Loucy (cell line): ENCODE measurements at regions not wholly inside any gene's neighbourhood (a gene's known extent, or its start where the extent isn't known, plus 50 kb on each side); places are given as distances from the start of the nearest gene placed in this dataset.

ENCODE experiments used
- H2AFZ ChIP-seq: fragments of 200-600 bp; sonication (generic); 2 replicates; pipeline ENCODE4 v1.6.0; 2016; ENCODE audit warnings: antibody characterized with exemption, mild to moderate bottlenecking, low read length, moderate library complexity
- H3F3A ChIP-seq: fragments of 200-600 bp; 2 replicates; pipeline ENCODE4 v1.6.0; 2016; ENCODE audit warnings: antibody characterized with exemption, low read depth, mild to moderate bottlenecking
- H3K27me3 ChIP-seq: fragments of 200-600 bp; sonication (generic); 2 replicates; pipeline ENCODE4 v1.6.1; 2014; ENCODE audit warnings: low read length, mild to moderate bottlenecking; ENCODE audit not compliant: insufficient read depth, poor library complexity, severe bottlenecking
- H3K36me3 ChIP-seq: fragments of 200-600 bp; sonication (generic); 2 replicates; pipeline ENCODE4 v1.6.1; 2016; ENCODE audit warnings: low read length; ENCODE audit not compliant: insufficient read depth
- H3K4me1 ChIP-seq: fragments of 200-600 bp; sonication (generic); 2 replicates; pipeline ENCODE4 v1.5.1; 2014; ENCODE audit warnings: low read length, mild to moderate bottlenecking; ENCODE audit not compliant: insufficient read depth, poor library complexity, severe bottlenecking
- H3K4me2 ChIP-seq: fragments of 200-600 bp; sonication (generic); 2 replicates; pipeline ENCODE4 v1.6.0; 2014; ENCODE audit warnings: antibody characterized with exemption, low read length, low read depth, mild to moderate bottlenecking; ENCODE audit not compliant: poor library complexity, severe bottlenecking
- H3K4me3 ChIP-seq: fragments of 200-600 bp; sonication (generic); 2 replicates; pipeline ENCODE4 v1.5.1; 2014; ENCODE audit warnings: low read length, mild to moderate bottlenecking, mixed read lengths; ENCODE audit not compliant: poor library complexity, severe bottlenecking
- H3K79me2 ChIP-seq: fragments of 200-600 bp; sonication (generic); 2 replicates; pipeline ENCODE4 v1.6.1; 2014; ENCODE audit warnings: low read length; ENCODE audit not compliant: insufficient read depth
- H3K9ac ChIP-seq: fragments of 200-600 bp; sonication (generic); 2 replicates; pipeline ENCODE4 v1.6.0; 2014; ENCODE audit warnings: mild to moderate bottlenecking, low read depth, low read length, moderate library complexity; ENCODE audit not compliant: poor library complexity, severe bottlenecking
- H3K9me2 ChIP-seq: fragments of 200-600 bp; sonication (generic); replicated peaks from 2 replicates; pipeline ENCODE4 v1.6.1; 2016; ENCODE audit warnings: low read depth, low read length, mixed read lengths
- H3K9me3 ChIP-seq: fragments of 200-600 bp; sonication (generic); 2 replicates; pipeline ENCODE4 v1.6.1; 2014; ENCODE audit warnings: mild to moderate bottlenecking, antibody characterized with exemption, low read length, low read depth; ENCODE audit not compliant: insufficient read depth
- H4K20me1 ChIP-seq: fragments of 200-600 bp; sonication (generic); 2 replicates; pipeline ENCODE4 v1.6.0; 2014; ENCODE audit warnings: antibody characterized with exemption, low read length, mild to moderate bottlenecking; ENCODE audit not compliant: insufficient read depth, poor library complexity, severe bottlenecking
- CTCF ChIP-seq: fragments of 200-600 bp; sonication (generic); conservative IDR thresholded peaks from 2 replicates; pipeline ENCODE4 v1.5.1; 2014; ENCODE audit warnings: mild to moderate bottlenecking, antibody characterized with exemption, low read length
- EZH2phosphoT487 ChIP-seq: fragments of 200-600 bp; IDR thresholded peaks from 2 replicates; pipeline ENCODE4 v1.6.1; 2018; ENCODE audit warnings: antibody characterized with exemption, mild to moderate bottlenecking, moderate library complexity, borderline replicate concordance

- H3K9me2 ChIP-seq, result no peaks in the 10 kb centered on the region
- H3K79me2 ChIP-seq, result no peaks in the 10 kb centered on the region
- no peak overlapping the region for H2AFZ ChIP-seq
- no peaks in the 10 kb centered on the region for H3K9me3 ChIP-seq
- no peak overlapping the region for H3K4me3 ChIP-seq
- H3K9ac ChIP-seq, result no peak overlapping the region
- no peaks in the 10 kb centered on the region for H3K27me3 ChIP-seq
- H3K4me2 ChIP-seq, result no peak overlapping the region
- H3F3A ChIP-seq, result no peaks in the 10 kb centered on the region
- H3K36me3 ChIP-seq, result no peaks in the 10 kb centered on the region
- TF ChIP-seq EZH2phosphoT487, result no peak
- no peak for TF ChIP-seq CTCF
- no peaks in the 10 kb centered on the region for H3K4me1 ChIP-seq
- H4K20me1 ChIP-seq, result no peaks in the 10 kb centered on the region
Measured at GRCh38 chr3:193008654-193009053, 91.0 kb upstream of the MB21D2 start.

GRCh38 chr3:193010191-193010590 lies 92.5 kb upstream of the MB21D2 start:
- no peak overlapping the region for H2AFZ ChIP-seq
- no peaks in the 10 kb centered on the region for H3K4me1 ChIP-seq
- H4K20me1 ChIP-seq, result no peaks in the 10 kb centered on the region
- no peak overlapping the region for H3K9ac ChIP-seq
- H3K4me2 ChIP-seq, result no peak overlapping the region
- H3F3A ChIP-seq, result no peaks in the 10 kb centered on the region
- no peaks in the 10 kb centered on the region for H3K9me3 ChIP-seq
- H3K9me2 ChIP-seq, result no peaks in the 10 kb centered on the region
- TF ChIP-seq EZH2phosphoT487 (no peak), CTCF (no peak)
- no peaks in the 10 kb centered on the region for H3K36me3 ChIP-seq
- H3K27me3 ChIP-seq, result no peaks in the 10 kb centered on the region
- no peaks in the 10 kb centered on the region for H3K79me2 ChIP-seq
- H3K4me3 ChIP-seq, result no peak overlapping the region

GRCh38 chr3:193011958-193012357 lies 94.3 kb upstream of the MB21D2 start:
- Histone ChIP-seq H3K27me3 (no peaks in the 10 kb centered on the region), H3K4me1 (no peaks in the 10 kb centered on the region), H3K9me2 (no peaks in the 10 kb centered on the region), H3F3A (no peaks in the 10 kb centered on the region), H3K36me3 (no peaks in the 10 kb centered on the region), H3K4me3 (no peak overlapping the region), H3K9ac (no peak overlapping the region), H3K4me2 (no peak overlapping the region), H4K20me1 (no peaks in the 10 kb centered on the region), H2AFZ (no peak overlapping the region), H3K79me2 (no peaks in the 10 kb centered on the region), H3K9me3 (no peaks in the 10 kb centered on the region)
- TF ChIP-seq CTCF, result no peak
- no peak for TF ChIP-seq EZH2phosphoT487
